Ectodermal cell (in vitro differentiated cells): ENCODE measurements at regions not wholly inside any gene's neighbourhood (a gene's known extent, or its start where the extent isn't known, plus 50 kb on each side); places are given as distances from the start of the nearest gene placed in this dataset.

Source experiments
- H3K27ac ChIP-seq: 2 replicates; pipeline ENCODE4 v1.7.0; 2013; ENCODE audit warnings: mild to moderate bottlenecking, low read depth, low read length; ENCODE audit not compliant: insufficient read depth, poor library complexity, severe bottlenecking
- H3K27me3 ChIP-seq: 2 replicates; pipeline ENCODE4 v1.7.0; 2013; ENCODE audit warnings: mild to moderate bottlenecking, low read length; ENCODE audit not compliant: insufficient read depth, control insufficient read depth, poor library complexity, severe bottlenecking
- H3K36me3 ChIP-seq: one replicate; pipeline ENCODE4 v1.7.0; 2013; ENCODE audit warnings: low read length; ENCODE audit not compliant: control insufficient read depth, insufficient read depth
- H3K4me1 ChIP-seq: one replicate; pipeline ENCODE4 v1.7.0; 2013; ENCODE audit warnings: low read length; ENCODE audit not compliant: control insufficient read depth, insufficient read depth
- H3K4me3 ChIP-seq: 2 replicates; pipeline ENCODE4 v1.7.0; 2013; ENCODE audit warnings: low read depth, low read length, control low read depth; ENCODE audit not compliant: insufficient read depth
- H3K9me3 ChIP-seq: 2 replicates; pipeline ENCODE4 v1.7.0; 2013; ENCODE audit warnings: mild to moderate bottlenecking, low read length, moderate library complexity; ENCODE audit not compliant: control insufficient read depth
- WGBS, 2 experiments: methylation state at CpG; one replicate each; pipeline ENCODE4 v1.1.7; 2013; ENCODE audit warnings: missing lambda C conversion rate in 2 of 2; 5-methylcytosine and 5-hydroxymethylcytosine counted together

GRCh38 chr10:84665883-84666463 lies 337.6 kb downstream of the CCSER2 start:
- Histone ChIP-seq H3K27me3 (no peaks in the 10 kb centered on the region), H3K36me3 (no peaks in the 10 kb centered on the region)
- WGBS, 2 experiments: 68 to 70% methylated on average over 8 to 9 of the region's 9 CpGs

GRCh38 chr10:84668186-84668763 lies 339.9 kb downstream of the CCSER2 start:
- no peak overlapping the region for H3K4me3 ChIP-seq
- 93 to 96% methylated on average over 4 to 5 of the region's 5 CpGs for WGBS, 2 experiments

More at GRCh38 chr10:84665883-84666463, 337.6 kb downstream of the CCSER2 start:
- H3K4me3 ChIP-seq: no peak overlapping the region
- H3K4me1 ChIP-seq: no peaks in the 10 kb centered on the region
- H3K9me3 ChIP-seq: no peaks in the 10 kb centered on the region
- H3K27ac ChIP-seq: no peak overlapping the region

GRCh38 chr10:84675060-84675459 lies 346.7 kb downstream of the CCSER2 start:
- no peak overlapping the region for H3K4me3 ChIP-seq
- WGBS, 2 experiments: 75 to 88% methylated on average over 1 of the region's 2 CpGs
- no peaks in the 10 kb centered on the region for H3K9me3 ChIP-seq
- no peaks in the 10 kb centered on the region for H3K27me3 ChIP-seq
- H3K27ac ChIP-seq: no peak overlapping the region
- no peaks in the 10 kb centered on the region for H3K4me1 ChIP-seq
- H3K36me3 ChIP-seq: no peaks in the 10 kb centered on the region

More at GRCh38 chr10:84668186-84668763, 339.9 kb downstream of the CCSER2 start:
- Histone ChIP-seq H3K27ac (no peak overlapping the region), H3K9me3 (no peaks in the 10 kb centered on the region), H3K4me1 (no peaks in the 10 kb centered on the region), H3K27me3 (no peaks in the 10 kb centered on the region), H3K36me3 (no peaks in the 10 kb centered on the region)

GRCh38 chr10:84676536-84676935 lies 348.1 kb downstream of the CCSER2 start:
- H3K4me1 ChIP-seq: no peaks in the 10 kb centered on the region
- 89 to 93% methylated on average over 3 of the region's 3 CpGs for WGBS, 2 experiments
- H3K36me3 ChIP-seq: no peaks in the 10 kb centered on the region
- no peak overlapping the region for H3K4me3 ChIP-seq
- no peak overlapping the region for H3K27ac ChIP-seq
- H3K9me3 ChIP-seq: no peaks in the 10 kb centered on the region
- no peaks in the 10 kb centered on the region for H3K27me3 ChIP-seq

- Histone ChIP-seq H3K27ac (no peak overlapping the region), H3K27me3 (no peaks in the 10 kb centered on the region), H3K9me3 (no peaks in the 10 kb centered on the region), H3K4me1 (no peaks in the 10 kb centered on the region), H3K36me3 (no peaks in the 10 kb centered on the region), H3K4me3 (no peak overlapping the region)
- WGBS, 2 experiments: 93 to 95% methylated on average over 3 of the region's 3 CpGs
These were observed 353.4 kb downstream of the CCSER2 start for GRCh38 chr10:84681781-84682180.

- no peaks in the 10 kb centered on the region for H3K27me3 ChIP-seq
- no peak overlapping the region for H3K4me3 ChIP-seq
- whole genome bisulfite sequencing, 2 experiments: 89 to 98% methylated on average over 2 of the region's 2 CpGs
- H3K36me3 ChIP-seq: no peaks in the 10 kb centered on the region
- no peaks in the 10 kb centered on the region for H3K4me1 ChIP-seq
- H3K9me3 ChIP-seq: no peaks in the 10 kb centered on the region
- H3K27ac ChIP-seq: no peak overlapping the region
These were observed 355.2 kb downstream of the CCSER2 start for GRCh38 chr10:84683550-84683949.

- WGBS, 2 experiments: 93 to 94% methylated on average over 6 of the region's 6 CpGs
- Histone ChIP-seq H3K27ac (no peak overlapping the region), H3K4me1 (no peaks in the 10 kb centered on the region), H3K27me3 (no peaks in the 10 kb centered on the region), H3K36me3 (no peaks in the 10 kb centered on the region), H3K4me3 (no peak overlapping the region), H3K9me3 (no peaks in the 10 kb centered on the region)
These were observed 355.8 kb downstream of the CCSER2 start for GRCh38 chr10:84683980-84684740.

- no peaks in the 10 kb centered on the region for H3K4me1 ChIP-seq
- H3K4me3 ChIP-seq: no peak overlapping the region
- 93 to 94% methylated on average over 3 of the region's 3 CpGs for WGBS, 2 experiments
These were observed 356.8 kb downstream of the CCSER2 start for GRCh38 chr10:84685047-84685660.

GRCh38 chr10:84693006-84693405 lies 364.6 kb downstream of the CCSER2 start:
- Histone ChIP-seq H3K9me3 (no peaks in the 10 kb centered on the region), H3K27me3 (no peaks in the 10 kb centered on the region), H3K4me1 (no peaks in the 10 kb centered on the region), H3K27ac (no peak overlapping the region), H3K4me3 (no peak overlapping the region), H3K36me3 (no peaks in the 10 kb centered on the region)

More at GRCh38 chr10:84685047-84685660, 356.8 kb downstream of the CCSER2 start:
- Histone ChIP-seq H3K27me3 (no peaks in the 10 kb centered on the region), H3K9me3 (no peaks in the 10 kb centered on the region), H3K36me3 (no peaks in the 10 kb centered on the region), H3K27ac (no peak overlapping the region)

- no peaks in the 10 kb centered on the region for H3K36me3 ChIP-seq
- no peak overlapping the region for H3K4me3 ChIP-seq
- H3K9me3 ChIP-seq: no peaks in the 10 kb centered on the region
- no peaks in the 10 kb centered on the region for H3K4me1 ChIP-seq
- H3K27ac ChIP-seq: no peak overlapping the region
- WGBS, 2 experiments: 93 to 95% methylated on average over 3 of the region's 3 CpGs
- no peaks in the 10 kb centered on the region for H3K27me3 ChIP-seq
These were observed 367.5 kb downstream of the CCSER2 start for GRCh38 chr10:84695902-84696301.
